Mesenchymal stem cell (in vitro differentiated cells and primary cell): ENCODE measurements at regions not wholly inside any gene's neighbourhood (a gene's known extent, or its start where the extent isn't known, plus 50 kb on each side); places are given as distances from the start of the nearest gene placed in this dataset.

Experiments
- DNase-seq: peaks from one replicate; pipeline ENCODE4 v3.0.0-alpha.2; 2013
- H2AFZ ChIP-seq: one replicate; pipeline ENCODE4 v1.6.1; 2013; ENCODE audit warnings: low read depth, mild to moderate bottlenecking, control low read depth, inconsistent platforms, low read length, moderate library complexity
- H2AK5ac ChIP-seq: 2 replicates; pipeline ENCODE4 v1.6.1; 2013; ENCODE audit warnings: low read length, moderate library complexity, mild to moderate bottlenecking, inconsistent platforms; ENCODE audit not compliant: severe bottlenecking
- H2BK120ac ChIP-seq: one replicate; pipeline ENCODE4 v1.6.1; 2013; ENCODE audit warnings: low read depth, mild to moderate bottlenecking, inconsistent platforms, low read length, moderate library complexity
- H2BK12ac ChIP-seq, 2 experiments: one replicate each; pipeline ENCODE4 v1.6.1; 2013; ENCODE audit warnings: inconsistent platforms in 2 of 2, low read length in 2 of 2, mild to moderate bottlenecking in 2 of 2, moderate library complexity in 2 of 2, control low read depth in 1 of 2
- H2BK15ac ChIP-seq: one replicate; pipeline ENCODE4 v1.6.1; 2013; ENCODE audit warnings: mild to moderate bottlenecking, low read depth, inconsistent platforms; ENCODE audit not compliant: poor library complexity, severe bottlenecking
- H2BK5ac ChIP-seq: 2 replicates; pipeline ENCODE4 v1.6.1; 2013; ENCODE audit warnings: low read depth, mild to moderate bottlenecking, low read length, control low read depth, inconsistent platforms; ENCODE audit not compliant: poor library complexity, severe bottlenecking
- H3K14ac ChIP-seq, 2 experiments: one replicate each; pipeline ENCODE4 v1.6.1; 2013; ENCODE audit warnings: inconsistent platforms in 2 of 2, low read length in 2 of 2, control low read depth in 1 of 2, mild to moderate bottlenecking in 1 of 2, moderate library complexity in 1 of 2
- H3K18ac ChIP-seq, 2 experiments: one replicate each; pipeline ENCODE4 v1.6.1; 2013; ENCODE audit warnings: inconsistent platforms in 2 of 2, low read length in 2 of 2, control low read depth in 1 of 2, low read depth in 1 of 2, mild to moderate bottlenecking in 1 of 2
- H3K23ac ChIP-seq, 2 experiments: one replicate each; pipeline ENCODE4 v1.6.1; 2013; ENCODE audit warnings: inconsistent platforms in 2 of 2, low read length in 2 of 2, mild to moderate bottlenecking in 2 of 2, moderate library complexity in 2 of 2, control low read depth in 1 of 2
- H3K27ac ChIP-seq: 2 replicates; pipeline ENCODE4 v1.5.1; 2013; ENCODE audit warnings: mild to moderate bottlenecking, moderate library complexity, low read length, control low read depth, inconsistent platforms; ENCODE audit not compliant: poor library complexity, severe bottlenecking
- H3K27me3 ChIP-seq, 2 experiments: 2 replicates each; pipeline versions ENCODE4 v1.6.1 to v1.7.0; 2013; ENCODE audit warnings: low read length in 2 of 2, mild to moderate bottlenecking in 2 of 2, moderate library complexity in 2 of 2, control low read depth in 1 of 2, inconsistent platforms in 1 of 2; ENCODE audit not compliant: control insufficient read depth in 1 of 2, insufficient read depth in 1 of 2
- H3K36me3 ChIP-seq, 2 experiments: 2 replicates each; pipeline versions ENCODE4 v1.6.1 to v1.7.0; 2013; ENCODE audit warnings: low read length in 2 of 2, control low read depth in 1 of 2, inconsistent platforms in 1 of 2, low read depth in 1 of 2, mild to moderate bottlenecking in 1 of 2; ENCODE audit not compliant: insufficient read depth in 2 of 2, control insufficient read depth in 1 of 2
- H3K4ac ChIP-seq, 2 experiments: one replicate each; pipeline ENCODE4 v1.6.1; 2013; ENCODE audit warnings: inconsistent platforms in 2 of 2, low read length in 2 of 2, mild to moderate bottlenecking in 2 of 2, moderate library complexity in 2 of 2, control low read depth in 1 of 2, low read depth in 1 of 2
- H3K4me1 ChIP-seq: 2 replicates; pipeline ENCODE4 v1.6.1; 2013; ENCODE audit warnings: low read depth, low read length, control low read depth; ENCODE audit not compliant: control insufficient read depth, insufficient read depth
- H3K4me2 ChIP-seq: 2 replicates; pipeline ENCODE4 v1.6.1; 2013; ENCODE audit warnings: low read length, mild to moderate bottlenecking, inconsistent platforms; ENCODE audit not compliant: poor library complexity, severe bottlenecking
- H3K4me3 ChIP-seq, 2 experiments: 2 replicates each; pipeline versions ENCODE4 v1.5.1 to v1.7.0; 2013; ENCODE audit warnings: low read length in 2 of 2, mild to moderate bottlenecking in 2 of 2, control low read depth in 1 of 2, low read depth in 1 of 2; ENCODE audit not compliant: insufficient read depth in 1 of 2
- H3K79me1 ChIP-seq: replicated peaks from 2 replicates; pipeline ENCODE4 v1.6.1; 2013; ENCODE audit warnings: mild to moderate bottlenecking, control low read depth, low read length, inconsistent platforms; ENCODE audit not compliant: poor library complexity, severe bottlenecking
- H3K9ac ChIP-seq: 2 replicates; pipeline ENCODE4 v1.7.0; 2013; ENCODE audit warnings: mild to moderate bottlenecking, low read length, moderate library complexity
- H3K9me3 ChIP-seq: 2 replicates; pipeline ENCODE4 v1.7.0; 2013; ENCODE audit warnings: mild to moderate bottlenecking, low read length; ENCODE audit not compliant: control insufficient read depth
- H4K8ac ChIP-seq: one replicate; pipeline ENCODE4 v1.6.1; 2013; ENCODE audit warnings: inconsistent platforms, mild to moderate bottlenecking, low read length, moderate library complexity
- H4K91ac ChIP-seq: one replicate; pipeline ENCODE4 v1.6.1; 2013; ENCODE audit warnings: mild to moderate bottlenecking, low read length, inconsistent platforms
- WGBS: methylation state at CpG from one replicate; pipeline ENCODE4 v1.1.7; 2013; ENCODE audit warnings: mixed read lengths; 5-methylcytosine and 5-hydroxymethylcytosine counted together

DNA sequence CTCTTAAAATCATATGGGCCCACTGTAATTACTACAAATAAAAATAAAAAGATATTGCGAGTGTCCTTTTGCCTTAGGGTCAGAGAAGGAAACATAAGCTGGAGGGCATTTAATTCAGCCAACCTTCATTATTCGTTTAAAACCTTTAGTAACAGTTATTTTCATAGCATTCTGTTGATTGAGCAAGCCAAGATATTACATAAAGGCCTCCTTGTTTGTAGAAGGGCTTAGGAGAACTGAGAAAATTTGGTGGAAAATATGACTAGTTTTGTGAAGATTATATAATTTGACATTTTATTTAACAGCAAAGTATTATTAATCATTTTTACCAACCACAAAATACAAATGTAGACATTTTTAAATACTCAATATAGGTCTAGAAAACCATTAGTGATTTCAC, 62.2 kb downstream of the COX7C start:
- H3K27ac ChIP-seq, result no peak overlapping the region
- no peak overlapping the region for H3K4me3 ChIP-seq
- no peaks in the 10 kb centered on the region for H3K79me1 ChIP-seq
- no peak overlapping the region for H3K18ac ChIP-seq
- no peaks in the 10 kb centered on the region for H3K9me3 ChIP-seq
- no peaks in the 10 kb centered on the region for H3K4me1 ChIP-seq
- no peaks in the 10 kb centered on the region for H3K27me3 ChIP-seq
- H2BK120ac ChIP-seq, result no peak overlapping the region
- H3K4me2 ChIP-seq, result no peak overlapping the region
- no peak overlapping the region for H4K8ac ChIP-seq
- WGBS, result 71% methylated on average over 1 of the region's 2 CpGs
- H2AFZ ChIP-seq, result no peak overlapping the region
- no peak overlapping the region for H2BK15ac ChIP-seq
- no peak overlapping the region for H4K91ac ChIP-seq
- no peak overlapping the region for H2BK12ac ChIP-seq
- no peak overlapping the region for H3K4ac ChIP-seq
- DNase-seq, result no peak
- peak overlapping the region; percentile 64 for H3K9ac ChIP-seq
- no peak overlapping the region for H2BK5ac ChIP-seq
- no peaks in the 10 kb centered on the region for H3K36me3 ChIP-seq
- no peak overlapping the region for H3K23ac ChIP-seq
- H3K14ac ChIP-seq, result no peak overlapping the region
- H2AK5ac ChIP-seq, result no peak overlapping the region

DNA sequence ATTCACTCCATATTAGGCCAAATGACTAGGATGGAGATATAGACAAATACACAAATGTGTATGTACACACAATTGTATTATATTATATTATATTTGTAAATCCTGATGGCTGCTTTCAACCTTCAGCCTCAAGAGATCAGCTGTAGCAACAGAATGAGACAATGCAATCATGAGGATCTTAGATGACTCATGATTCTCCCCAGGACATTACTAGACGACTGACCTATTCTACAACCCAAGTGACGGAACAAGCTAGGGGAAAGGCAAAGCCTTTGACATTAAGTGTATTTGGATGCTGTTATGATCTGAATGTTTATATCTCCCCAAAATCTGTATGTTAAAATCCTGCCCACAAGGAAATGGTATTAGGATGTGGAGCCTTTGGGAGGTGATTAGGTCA, 66.5 kb downstream of the COX7C start:
- no peak overlapping the region for H4K8ac ChIP-seq
- H3K27me3 ChIP-seq, result no peaks in the 10 kb centered on the region
- no peak overlapping the region for H3K23ac ChIP-seq
- no peaks in the 10 kb centered on the region for H3K9me3 ChIP-seq
- no peak overlapping the region for H2AK5ac ChIP-seq
- H2AFZ ChIP-seq, result no peak overlapping the region
- H3K4me3 ChIP-seq, result peak overlapping the region in 1 of 2 experiments; percentile 11
- H3K79me1 ChIP-seq, result no peaks in the 10 kb centered on the region
- DNase-seq, result peak; percentile 14
- no peak overlapping the region for H2BK15ac ChIP-seq
- H4K91ac ChIP-seq, result no peak overlapping the region
- H2BK12ac ChIP-seq, result no peak overlapping the region
- H3K14ac ChIP-seq, result no peak overlapping the region
- no peaks in the 10 kb centered on the region for H3K4me1 ChIP-seq
- H3K27ac ChIP-seq, result peak overlapping the region; percentile 11
- H3K4me2 ChIP-seq, result no peak overlapping the region
- no peak overlapping the region for H3K9ac ChIP-seq
- H3K36me3 ChIP-seq, result no peaks in the 10 kb centered on the region
- H2BK5ac ChIP-seq, result no peak overlapping the region
- H3K4ac ChIP-seq, result no peak overlapping the region
- H3K18ac ChIP-seq, result no peak overlapping the region
- H2BK120ac ChIP-seq, result no peak overlapping the region
- no CpG with 5 or more reads among the region's 2 CpGs for WGBS

DNA sequence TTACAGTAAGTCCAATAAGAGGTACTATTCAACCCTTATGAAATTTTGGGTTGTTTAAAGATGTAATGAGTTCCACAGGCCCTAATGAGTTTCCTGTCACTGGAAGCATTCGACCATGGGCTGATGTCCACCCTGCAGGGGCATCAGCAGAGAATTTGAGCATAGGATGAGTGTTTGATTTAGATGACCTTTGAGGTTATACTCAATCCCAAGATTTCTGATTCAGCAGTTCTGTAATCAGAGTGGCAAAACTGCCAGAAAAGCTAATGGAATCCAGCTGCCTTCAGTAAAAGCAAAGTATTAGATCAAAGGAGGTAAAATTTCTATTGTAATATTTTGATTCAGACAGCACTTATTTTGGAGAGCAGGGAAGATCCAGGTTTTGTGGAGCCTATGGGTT, 68.3 kb downstream of the COX7C start:
- H2BK5ac ChIP-seq, result no peak overlapping the region
- H3K36me3 ChIP-seq, result no peaks in the 10 kb centered on the region
- H3K14ac ChIP-seq, result no peak overlapping the region
- H2BK12ac ChIP-seq, result no peak overlapping the region
- no peak overlapping the region for H3K18ac ChIP-seq
- no peak overlapping the region for H3K4me3 ChIP-seq
- H2AK5ac ChIP-seq, result peak overlapping the region; percentile 73
- no peak overlapping the region for H3K27ac ChIP-seq
- H4K91ac ChIP-seq, result no peak overlapping the region
- WGBS, result 44% methylated on average over 1 of the region's 1 CpG
- H2BK15ac ChIP-seq, result no peak overlapping the region
- H3K27me3 ChIP-seq, result no peaks in the 10 kb centered on the region
- no peaks in the 10 kb centered on the region for H3K9me3 ChIP-seq
- H4K8ac ChIP-seq, result no peak overlapping the region
- no peak overlapping the region for H3K4ac ChIP-seq
- no peak overlapping the region for H3K9ac ChIP-seq
- no peak overlapping the region for H2AFZ ChIP-seq
- H3K79me1 ChIP-seq, result no peaks in the 10 kb centered on the region
- DNase-seq, result no peak
- no peak overlapping the region for H2BK120ac ChIP-seq
- no peak overlapping the region for H3K23ac ChIP-seq
- H3K4me2 ChIP-seq, result no peak overlapping the region
- no peaks in the 10 kb centered on the region for H3K4me1 ChIP-seq

DNA sequence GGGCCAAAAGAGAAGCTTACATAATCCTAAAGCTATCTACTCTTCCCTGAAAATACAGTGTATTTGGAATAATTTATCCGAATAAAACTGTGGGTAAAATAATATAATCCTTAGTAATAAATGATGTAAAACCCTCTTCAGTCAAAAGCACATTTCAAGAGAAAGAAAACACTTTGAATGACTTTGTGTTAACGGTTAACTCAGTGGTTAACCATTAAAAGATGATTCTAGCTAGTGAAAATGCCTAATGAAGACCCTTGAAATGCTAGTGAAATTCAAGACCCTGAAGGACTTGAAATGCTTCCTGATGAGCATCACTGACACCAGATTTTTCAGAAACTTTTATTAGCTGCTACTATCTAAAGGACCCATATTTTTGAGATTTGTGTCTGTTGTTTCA, 70.7 kb downstream of the COX7C start:
- no peaks in the 10 kb centered on the region for H3K9me3 ChIP-seq
- H2BK12ac ChIP-seq, result no peak overlapping the region
- H3K4me2 ChIP-seq, result no peak overlapping the region
- H3K36me3 ChIP-seq, result no peaks in the 10 kb centered on the region
- no peak overlapping the region for H3K27ac ChIP-seq
- H3K23ac ChIP-seq, result no peak overlapping the region
- no peaks in the 10 kb centered on the region for H3K79me1 ChIP-seq
- H3K27me3 ChIP-seq, result no peaks in the 10 kb centered on the region
- H2BK5ac ChIP-seq, result no peak overlapping the region
- H4K91ac ChIP-seq, result no peak overlapping the region
- no peaks in the 10 kb centered on the region for H3K4me1 ChIP-seq
- no peak overlapping the region for H3K18ac ChIP-seq
- no peak for DNase-seq
- no peak overlapping the region for H3K14ac ChIP-seq
- H3K9ac ChIP-seq, result no peak overlapping the region
- no peak overlapping the region for H4K8ac ChIP-seq
- H2BK120ac ChIP-seq, result no peak overlapping the region
- H3K4me3 ChIP-seq, result no peak overlapping the region
- WGBS, result 78% methylated on average over 1 of the region's 2 CpGs
- H3K4ac ChIP-seq, result no peak overlapping the region
- no peak overlapping the region for H2AK5ac ChIP-seq
- no peak overlapping the region for H2BK15ac ChIP-seq
- H2AFZ ChIP-seq, result no peak overlapping the region
